Fibroblast of pulmonary artery (primary cell): ENCODE measurements at regions not wholly inside any gene's neighbourhood (a gene's known extent, or its start where the extent isn't known, plus 50 kb on each side); places are given as distances from the start of the nearest gene placed in this dataset.

Experiments used
- DNase-seq: peaks from one replicate; pipeline ENCODE4 v3.0.0-alpha.2; 2010; ENCODE audit warnings: low read depth
- H3K4me3 ChIP-seq: replicated peaks from 2 replicates; pipeline ENCODE4 v1.5.1; 2011; ENCODE audit warnings: low read depth, mild to moderate bottlenecking, control low read depth, low read length, moderate library complexity
- TF ChIP-seq, protein P1 (sequence below): IDR thresholded peaks from 2 replicates; pipeline ENCODE4 v1.5.1; 2011; ENCODE audit warnings: mild to moderate bottlenecking, control low read depth, low read length, inconsistent platforms; ENCODE audit errors: missing control alignments

GRCh38 chr20:6595704-6596103 is 171.8 kb upstream of the BMP2 start:
- TF ChIP-seq, protein P1, sequence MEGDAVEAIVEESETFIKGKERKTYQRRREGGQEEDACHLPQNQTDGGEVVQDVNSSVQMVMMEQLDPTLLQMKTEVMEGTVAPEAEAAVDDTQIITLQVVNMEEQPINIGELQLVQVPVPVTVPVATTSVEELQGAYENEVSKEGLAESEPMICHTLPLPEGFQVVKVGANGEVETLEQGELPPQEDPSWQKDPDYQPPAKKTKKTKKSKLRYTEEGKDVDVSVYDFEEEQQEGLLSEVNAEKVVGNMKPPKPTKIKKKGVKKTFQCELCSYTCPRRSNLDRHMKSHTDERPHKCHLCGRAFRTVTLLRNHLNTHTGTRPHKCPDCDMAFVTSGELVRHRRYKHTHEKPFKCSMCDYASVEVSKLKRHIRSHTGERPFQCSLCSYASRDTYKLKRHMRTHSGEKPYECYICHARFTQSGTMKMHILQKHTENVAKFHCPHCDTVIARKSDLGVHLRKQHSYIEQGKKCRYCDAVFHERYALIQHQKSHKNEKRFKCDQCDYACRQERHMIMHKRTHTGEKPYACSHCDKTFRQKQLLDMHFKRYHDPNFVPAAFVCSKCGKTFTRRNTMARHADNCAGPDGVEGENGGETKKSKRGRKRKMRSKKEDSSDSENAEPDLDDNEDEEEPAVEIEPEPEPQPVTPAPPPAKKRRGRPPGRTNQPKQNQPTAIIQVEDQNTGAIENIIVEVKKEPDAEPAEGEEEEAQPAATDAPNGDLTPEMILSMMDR: no peak
- peak overlapping the region; percentile 4 for H3K4me3 ChIP-seq
- DNase-seq: peak; percentile 71

DNA sequence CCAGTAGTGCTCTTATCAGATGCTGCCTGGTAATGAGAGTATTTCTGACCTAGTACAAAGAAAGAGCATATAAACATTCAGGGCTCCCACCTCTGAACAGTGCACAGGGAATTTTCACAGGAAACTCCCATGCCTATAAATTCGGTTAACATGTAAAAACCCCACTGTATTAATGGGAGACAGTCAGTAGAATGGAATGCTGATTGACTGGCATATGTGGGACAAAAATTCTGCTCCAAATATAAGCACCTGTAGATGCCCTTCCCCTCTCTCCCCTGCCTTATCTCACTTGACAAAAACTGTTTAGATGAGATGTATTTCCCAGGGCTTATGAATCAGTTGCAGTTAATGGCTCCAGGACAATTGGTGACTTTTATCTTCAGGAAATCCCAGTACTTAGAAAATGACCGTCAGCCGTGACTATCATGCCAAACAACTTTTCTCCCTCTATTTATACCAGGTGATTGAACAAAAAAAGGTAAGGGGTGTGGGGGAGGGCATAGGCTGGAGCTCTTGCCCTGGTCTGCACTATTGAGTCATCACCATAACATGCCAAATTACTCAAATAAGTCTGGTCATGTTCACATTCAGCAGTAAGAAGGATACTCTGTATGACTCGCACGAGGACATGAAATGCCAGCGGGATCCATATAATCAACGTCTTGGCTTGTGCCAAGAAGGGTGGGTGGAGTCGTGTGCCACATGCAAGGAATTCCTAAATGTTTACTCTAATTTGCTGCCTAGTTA is 176.4 kb upstream of the BMP2 start:
- TF ChIP-seq, protein P1: no peak
- H3K4me3 ChIP-seq: no peak overlapping the region
- DNase-seq: peak; percentile 69

DNA sequence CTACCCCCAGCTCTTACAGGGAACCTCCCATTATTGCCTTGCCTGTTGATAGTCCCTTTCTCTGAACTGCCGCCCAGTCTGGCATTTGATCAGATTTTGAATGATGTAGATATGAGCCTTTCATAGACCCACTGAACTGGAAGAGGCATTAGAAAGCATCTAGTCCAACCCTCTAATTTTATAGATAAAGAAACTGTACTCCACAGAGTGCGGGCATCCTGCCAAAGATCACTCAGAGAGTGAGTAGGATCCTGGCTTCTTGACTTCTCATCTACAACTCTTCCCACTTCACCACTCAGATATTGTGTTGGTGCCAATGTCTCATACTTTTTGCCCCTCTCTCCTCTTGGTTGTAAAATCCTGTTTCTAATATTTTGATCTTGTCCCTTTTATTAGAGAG is 179.2 kb upstream of the BMP2 start:
- DNase-seq: peak; percentile 41
- H3K4me3 ChIP-seq: no peak overlapping the region
- TF ChIP-seq, protein P1: no peak

- DNase-seq: peak; percentile 73
- TF ChIP-seq, protein P1: peak; percentile 76
- no peak overlapping the region for H3K4me3 ChIP-seq
Observed at GRCh38 chr20:6583134-6583738, 184.2 kb upstream of the BMP2 start.

DNA sequence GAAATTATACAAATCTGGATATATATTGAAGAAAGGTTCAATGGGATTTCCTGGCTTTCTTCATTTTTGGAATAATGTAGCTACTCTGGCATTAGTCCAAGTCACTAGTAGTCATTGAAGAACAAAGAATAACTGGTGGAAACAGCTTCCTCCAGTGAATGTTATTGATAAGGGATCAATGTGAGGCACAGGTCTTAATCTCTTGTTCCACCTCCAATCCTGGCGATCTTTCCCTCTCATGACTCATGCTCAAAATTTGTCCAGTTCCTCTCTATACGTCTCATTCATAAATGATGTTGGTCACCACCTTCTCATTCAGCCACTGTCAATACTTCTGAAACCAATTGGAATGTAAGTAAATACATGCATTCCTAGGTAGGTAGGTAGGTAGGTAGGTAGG is 185.0 kb upstream of the BMP2 start:
- no peak for DNase-seq
- no peak overlapping the region for H3K4me3 ChIP-seq
- TF ChIP-seq, protein P1: no peak

GRCh38 chr20:6580486-6580885 is 187.0 kb upstream of the BMP2 start:
- no peak overlapping the region for H3K4me3 ChIP-seq
- DNase-seq: no peak

More at GRCh38 chr20:6580486-6580885, 187.0 kb upstream of the BMP2 start:
- TF ChIP-seq, protein P1: no peak
